Large intestine (tissue), 3 donors: ENCODE measurements at regions not wholly inside any gene's neighbourhood (a gene's known extent, or its start where the extent isn't known, plus 50 kb on each side); places are given as distances from the start of the nearest gene placed in this dataset.
"Not testable (repeated sequence)": the region's sequence is repeated elsewhere in the genome, so short reads cannot be mapped to it uniquely, and the experiment has no call there.

Experiments
- DNase-seq, 2 donors: peaks; one replicate each; pipeline versions ENCODE4 v3.0.0 to v3.0.0-alpha.2; 2013
- H3K27ac ChIP-seq: one replicate; pipeline ENCODE4 v1.5.1; 2013; ENCODE audit warnings: low read length
- H3K27me3 ChIP-seq: 2 replicates; pipeline ENCODE4 v1.6.1; 2013; ENCODE audit warnings: low read length; ENCODE audit not compliant: control insufficient read depth, insufficient read depth
- H3K36me3 ChIP-seq: 2 replicates; pipeline ENCODE4 v1.6.1; 2013; ENCODE audit warnings: low read length; ENCODE audit not compliant: control insufficient read depth, insufficient read depth
- H3K4me1 ChIP-seq: one replicate; pipeline ENCODE4 v1.6.1; 2013; ENCODE audit warnings: low read length; ENCODE audit not compliant: control insufficient read depth, insufficient read depth
- H3K4me3 ChIP-seq: one replicate; pipeline ENCODE4 v1.5.1; 2013; ENCODE audit warnings: low read length
- H3K9me3 ChIP-seq: one replicate; pipeline ENCODE4 v1.6.1; 2013; ENCODE audit warnings: mild to moderate bottlenecking, low read depth, low read length, moderate library complexity; ENCODE audit not compliant: control insufficient read depth
- WGBS: methylation state at CpG from one replicate; pipeline ENCODE4 v1.1.5; 2013; ENCODE audit warnings: low lambda C conversion rate; ENCODE audit not compliant: insufficient coverage; 5-methylcytosine and 5-hydroxymethylcytosine counted together

GRCh38 chr15:61376961-61377360, 147.9 kb upstream of the RORA start:
- no peaks in the 10 kb centered on the region for H3K4me1 ChIP-seq
- DNase-seq = no peak
- no peak overlapping the region for H3K4me3 ChIP-seq
- no CpG with 5 or more reads among the region's 2 CpGs for WGBS
- no peaks in the 10 kb centered on the region for H3K9me3 ChIP-seq
- no peaks in the 10 kb centered on the region for H3K36me3 ChIP-seq
- H3K27me3 ChIP-seq = no peaks in the 10 kb centered on the region
- no peak overlapping the region for H3K27ac ChIP-seq

GRCh38 chr15:61376516-61376915, 147.4 kb upstream of the RORA start:
- H3K27ac ChIP-seq = no peak overlapping the region
- DNase-seq = no peak
- no peaks in the 10 kb centered on the region for H3K9me3 ChIP-seq
- no CpG with 5 or more reads among the region's 3 CpGs for WGBS
- H3K27me3 ChIP-seq = no peaks in the 10 kb centered on the region
- H3K36me3 ChIP-seq = no peaks in the 10 kb centered on the region
- H3K4me3 ChIP-seq = no peak overlapping the region
- no peaks in the 10 kb centered on the region for H3K4me1 ChIP-seq

- no peak for DNase-seq
- 71% methylated on average over 1 of the region's 2 CpGs for WGBS
These were observed 145.7 kb upstream of the RORA start for GRCh38 chr15:61374848-61375247.

GRCh38 chr15:61367953-61368352, 138.9 kb upstream of the RORA start:
- H3K4me3 ChIP-seq = no peak overlapping the region

More at GRCh38 chr15:61374848-61375247, 145.7 kb upstream of the RORA start:
- no peaks in the 10 kb centered on the region for H3K27me3 ChIP-seq
- H3K36me3 ChIP-seq = no peaks in the 10 kb centered on the region
- H3K27ac ChIP-seq = no peak overlapping the region
- H3K9me3 ChIP-seq = no peaks in the 10 kb centered on the region
- H3K4me1 ChIP-seq = no peaks in the 10 kb centered on the region
- H3K4me3 ChIP-seq = no peak overlapping the region

GRCh38 chr15:61364871-61365270, 135.8 kb upstream of the RORA start:
- WGBS = no CpG with 5 or more reads among the region's 13 CpGs
- DNase-seq = no peak
- H3K36me3 ChIP-seq = no peaks in the 10 kb centered on the region

More at GRCh38 chr15:61367953-61368352, 138.9 kb upstream of the RORA start:
- Histone ChIP-seq H3K27me3 (peaks cover 3% of the 10 kb centered on the region), H3K4me1 (no peaks in the 10 kb centered on the region), H3K27ac (no peak overlapping the region), H3K36me3 (no peaks in the 10 kb centered on the region), H3K9me3 (no peaks in the 10 kb centered on the region)
- WGBS = no CpG with 5 or more reads among the region's 2 CpGs
- DNase-seq = no peak

GRCh38 chr15:61362912-61363311, 133.8 kb upstream of the RORA start:
- H3K9me3 ChIP-seq, H3K4me3 ChIP-seq, H3K27ac ChIP-seq, H3K4me1 ChIP-seq, H3K36me3 ChIP-seq, H3K27me3 ChIP-seq, DNase-seq: not testable (repeated sequence)

More at GRCh38 chr15:61364871-61365270, 135.8 kb upstream of the RORA start:
- Histone ChIP-seq H3K9me3 (no peaks in the 10 kb centered on the region), H3K4me1 (no peaks in the 10 kb centered on the region), H3K4me3 (no peak overlapping the region), H3K27me3 (peaks cover 3% of the 10 kb centered on the region), H3K27ac (no peak overlapping the region)

GRCh38 chr15:61344293-61344692, 115.2 kb upstream of the RORA start:
- Histone ChIP-seq H3K9me3 (no peaks in the 10 kb centered on the region), H3K4me3 (no peak overlapping the region), H3K4me1 (no peaks in the 10 kb centered on the region), H3K27ac (no peak overlapping the region), H3K36me3 (no peaks in the 10 kb centered on the region), H3K27me3 (no peaks in the 10 kb centered on the region)
- 60% methylated on average over 2 of the region's 2 CpGs for WGBS
- DNase-seq = no peak

GRCh38 chr15:61342390-61342789, 113.3 kb upstream of the RORA start:
- Histone ChIP-seq H3K4me1 (no peaks in the 10 kb centered on the region), H3K27me3 (no peaks in the 10 kb centered on the region), H3K4me3 (no peak overlapping the region), H3K36me3 (no peaks in the 10 kb centered on the region), H3K9me3 (no peaks in the 10 kb centered on the region), H3K27ac (no peak overlapping the region)
- WGBS = no CpG with 5 or more reads among the region's 2 CpGs
- DNase-seq = no peak

GRCh38 chr15:61339516-61339915, 110.4 kb upstream of the RORA start:
- Histone ChIP-seq H3K27me3 (no peaks in the 10 kb centered on the region), H3K4me1 (peaks cover 6% of the 10 kb centered on the region), H3K36me3 (no peaks in the 10 kb centered on the region), H3K4me3 (no peak overlapping the region), H3K27ac (no peak overlapping the region), H3K9me3 (no peaks in the 10 kb centered on the region)
- DNase-seq = no peak

GRCh38 chr15:61337541-61337940, 108.4 kb upstream of the RORA start:
- Histone ChIP-seq H3K4me3 (no peak overlapping the region), H3K4me1 (peaks cover 6% of the 10 kb centered on the region), H3K36me3 (no peaks in the 10 kb centered on the region), H3K27me3 (no peaks in the 10 kb centered on the region), H3K9me3 (no peaks in the 10 kb centered on the region), H3K27ac (no peak overlapping the region)
- no peak for DNase-seq
- 100% methylated on average over 1 of the region's 8 CpGs for WGBS

GRCh38 chr15:61336026-61336638, 107.0 kb upstream of the RORA start:
- Histone ChIP-seq H3K4me1 (peaks cover 6% of the 10 kb centered on the region), H3K36me3 (no peaks in the 10 kb centered on the region), H3K9me3 (no peaks in the 10 kb centered on the region), H3K27me3 (no peaks in the 10 kb centered on the region), H3K4me3 (no peak overlapping the region), H3K27ac (no peak overlapping the region)
- WGBS = 27% methylated on average over 1 of the region's 3 CpGs
- DNase-seq = peak in 1 of 2 donors; percentile 64
